Prostate gland (tissue), 2 donors: ENCODE measurements at regions not wholly inside any gene's neighbourhood (a gene's known extent, or its start where the extent isn't known, plus 50 kb on each side); places are given as distances from the start of the nearest gene placed in this dataset.

ENCODE experiments used
- CTCF ChIP-seq, 4 experiments: fragments of 200-600 bp in 2 of 4; fragments of 450-650 bp in 2 of 4; sonication (generic) in 2 of 4; IDR thresholded peaks; 1 replicate in 3 of 4; 2 replicates in 1 of 4; pipeline ENCODE4 v1.5.1; 2016 to 2019; ENCODE audit warnings: antibody characterized with exemption in 4 of 4, mild to moderate bottlenecking in 2 of 4, moderate library complexity in 2 of 4
- POLR2A ChIP-seq: fragments of 450-650 bp; IDR thresholded peaks from one replicate; pipeline ENCODE4 v1.6.1; 2016; ENCODE audit warnings: antibody characterized with exemption, mild to moderate bottlenecking

GRCh38 chr1:58189453-58189852, 357.1 kb downstream of the OMA1 start:
- TF ChIP-seq CTCF (IDR thresholded peaks at IDR 0.05) (no peak), POLR2A (no peak)
